Right kidney (tissue), 1 donor: ENCODE measurements at regions not wholly inside any gene's neighbourhood (a gene's known extent, or its start where the extent isn't known, plus 50 kb on each side); places are given as distances from the start of the nearest gene placed in this dataset.
"Not testable (repeated sequence)": the region's sequence is repeated elsewhere in the genome, so short reads cannot be mapped to it uniquely, and the experiment has no call there.

ENCODE experiments used
- DNase-seq: peaks from one replicate; pipeline ENCODE4 v3.0.0-alpha.2; 2016

DNA sequence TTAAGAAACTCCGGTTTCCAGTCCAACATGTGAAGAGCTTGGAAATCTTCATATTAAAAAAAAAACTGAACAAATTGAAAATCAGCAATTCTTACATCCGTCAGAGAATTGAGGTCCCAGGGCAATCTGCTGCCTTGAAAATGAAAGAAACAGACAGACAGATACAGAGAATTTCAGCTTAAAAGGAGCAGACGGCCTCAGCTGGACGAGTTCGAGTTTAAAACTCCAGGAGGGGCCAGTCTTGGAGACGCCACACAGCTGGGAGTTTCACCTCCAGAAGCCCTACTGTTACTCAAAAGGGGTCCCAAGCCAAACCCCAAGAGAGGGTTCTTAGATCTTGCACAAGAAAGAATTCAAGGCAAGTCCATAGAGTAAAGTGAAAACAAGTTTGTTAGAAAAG, 226.5 kb upstream of the ARL4C start:
- DNase-seq = no peak

DNA sequence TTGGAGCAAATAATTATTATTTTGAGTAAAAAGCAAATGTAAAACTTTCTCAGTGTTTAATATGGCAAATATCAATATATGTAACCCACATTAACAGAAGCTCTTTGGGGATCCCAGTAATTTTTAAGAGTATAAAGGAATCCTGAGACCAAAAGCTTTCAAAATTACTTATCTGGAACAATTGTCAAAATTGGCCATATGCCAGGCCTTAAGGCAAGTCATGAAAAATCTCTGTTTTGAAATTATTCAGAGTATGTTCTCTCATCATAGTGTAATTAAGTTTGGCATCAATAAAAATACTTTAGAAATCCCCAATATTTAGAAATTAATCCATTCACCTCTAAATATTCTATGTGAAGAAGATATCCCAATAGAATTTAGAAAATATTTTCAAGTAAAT, 225.3 kb upstream of the ARL4C start:
- DNase-seq = no peak

DNA sequence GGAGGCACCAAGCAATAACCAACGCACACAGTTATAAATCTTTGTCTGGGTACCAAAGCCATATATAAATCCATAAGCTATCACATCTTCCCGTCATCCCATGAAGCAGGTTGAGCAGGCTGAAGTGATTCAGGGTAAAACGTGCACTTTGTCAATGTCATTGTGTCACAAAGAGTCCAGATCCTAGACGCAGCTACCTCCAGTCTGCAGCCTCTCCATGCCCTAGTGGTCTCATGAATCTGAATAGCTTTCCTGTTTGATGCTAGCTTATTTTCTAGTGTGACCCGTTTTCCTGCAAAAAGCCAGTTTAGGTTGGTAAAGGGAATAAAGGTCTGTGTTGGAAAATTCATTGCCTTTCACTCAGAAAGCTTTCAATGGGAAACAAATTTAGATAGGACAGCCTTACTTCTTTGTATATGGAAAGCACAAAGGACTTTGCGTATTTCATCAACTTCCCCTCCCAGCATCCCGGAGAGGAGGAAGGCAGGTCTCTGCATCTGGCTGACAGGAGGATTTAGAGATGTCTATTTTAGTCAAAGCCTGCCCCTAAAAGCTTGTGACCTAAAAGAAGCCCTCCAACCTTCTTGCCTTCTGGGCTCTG, 222.3 kb upstream of the ARL4C start:
- no peak for DNase-seq

DNA sequence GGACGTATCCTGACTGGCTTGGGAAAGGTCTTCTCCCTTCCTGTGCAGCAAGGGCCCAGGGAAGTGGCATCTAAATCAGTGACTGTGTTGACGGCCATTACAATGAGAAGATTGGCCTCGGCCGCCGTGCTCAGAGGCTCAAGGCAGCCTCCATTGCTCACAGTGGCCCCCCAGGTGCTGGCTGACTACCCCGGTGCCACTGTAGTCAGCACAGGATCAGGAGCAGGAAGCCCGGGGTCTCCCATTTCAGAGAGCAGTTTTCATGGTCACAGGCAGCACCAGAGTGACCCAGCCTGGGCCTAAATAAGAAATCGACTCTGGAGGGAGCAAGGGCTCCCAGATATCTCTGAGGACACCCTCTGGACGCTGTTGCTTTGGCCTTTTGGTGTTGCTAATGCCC, 219.4 kb upstream of the ARL4C start:
- DNase-seq = no peak

DNA sequence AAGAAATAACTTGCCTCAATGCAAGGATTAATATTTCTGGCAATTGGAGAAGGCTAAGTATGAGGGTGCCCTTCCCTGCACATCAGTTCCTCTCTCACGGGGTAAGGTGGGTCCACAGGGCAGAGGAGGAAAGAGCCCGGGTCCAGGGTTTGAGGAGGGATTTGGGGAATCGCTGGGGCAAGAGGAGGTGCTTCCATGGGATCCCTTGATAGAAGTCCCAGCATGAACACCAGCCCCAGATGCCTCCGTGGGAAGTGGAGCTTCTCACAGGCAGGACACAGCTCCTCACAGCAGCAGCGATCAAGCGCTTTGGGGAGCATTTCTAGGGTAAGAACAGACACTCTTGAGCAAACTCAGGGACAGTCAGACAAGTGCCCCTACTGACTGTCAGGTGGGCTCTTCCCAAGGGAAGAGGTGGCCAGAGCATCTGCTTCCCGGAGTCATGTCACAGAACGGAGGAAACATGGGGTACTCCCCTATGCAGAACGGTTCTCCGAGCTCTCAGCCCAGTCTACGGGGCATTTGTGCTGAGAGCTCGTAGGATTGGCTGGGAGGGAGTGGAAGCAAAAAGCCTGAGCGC, 218.9 kb upstream of the ARL4C start:
- no peak for DNase-seq

DNA sequence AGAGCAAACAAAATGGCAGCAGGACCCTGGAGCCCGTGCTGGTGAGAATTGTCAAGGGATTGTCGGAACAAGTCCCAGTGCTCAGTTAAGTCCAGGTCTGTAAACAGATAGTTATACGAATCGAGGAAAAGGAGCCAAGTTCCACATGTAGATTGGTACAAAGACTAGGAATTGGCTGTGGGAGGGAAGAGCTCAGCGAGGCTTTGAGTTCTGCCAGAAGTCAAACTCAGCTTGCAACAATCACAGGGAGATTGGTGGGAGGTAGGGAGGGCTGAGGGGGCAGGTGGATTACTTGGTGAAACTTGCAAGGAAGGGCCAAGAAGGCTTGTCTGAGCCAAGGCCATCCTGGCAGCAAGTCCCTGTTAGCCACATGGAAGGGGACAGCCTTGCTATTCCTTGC, 217.8 kb upstream of the ARL4C start:
- no peak for DNase-seq

DNA sequence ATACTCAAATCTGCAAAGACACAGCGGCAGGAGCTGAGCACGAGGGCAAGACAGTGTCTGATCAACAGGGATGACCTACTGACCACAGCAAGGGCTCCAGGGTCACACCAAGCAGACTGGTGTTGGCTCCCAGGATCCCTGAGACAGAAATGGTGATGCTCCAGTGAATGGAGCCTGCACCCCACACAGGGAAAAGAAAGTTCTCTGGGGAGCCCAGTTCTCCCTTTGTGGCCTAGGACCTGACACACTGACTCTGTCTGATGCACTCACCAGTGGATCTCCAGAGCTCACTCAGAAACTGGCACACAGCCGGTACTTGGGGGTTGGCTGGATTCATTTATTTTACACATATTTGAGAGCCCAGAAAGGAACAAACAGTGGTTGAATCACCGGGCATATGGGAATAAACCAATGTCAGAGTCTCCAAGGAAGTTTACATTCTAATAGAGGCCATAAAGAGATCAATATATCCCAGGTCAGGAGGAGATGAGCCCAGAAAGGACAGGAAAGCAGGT, 215.6 kb upstream of the ARL4C start:
- DNase-seq = no peak

DNA sequence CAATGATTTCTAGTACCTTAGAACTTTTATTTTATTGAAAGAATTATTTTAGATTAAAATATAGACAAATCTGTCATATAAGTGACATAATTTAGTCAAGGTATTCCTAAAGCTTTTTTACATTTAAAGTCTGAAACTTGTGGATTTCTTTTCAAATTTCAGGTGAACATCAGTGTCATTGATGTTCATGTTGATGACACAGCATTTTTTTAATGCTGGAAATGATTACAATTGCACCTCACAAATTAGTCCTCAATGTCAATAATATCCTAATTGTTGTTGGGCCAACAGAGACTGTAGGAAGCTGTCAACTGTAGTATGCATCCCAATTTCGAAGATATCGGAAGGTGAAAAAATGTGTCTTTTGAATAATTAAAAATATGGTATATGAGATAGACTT, 214.4 kb upstream of the ARL4C start:
- no peak for DNase-seq

DNA sequence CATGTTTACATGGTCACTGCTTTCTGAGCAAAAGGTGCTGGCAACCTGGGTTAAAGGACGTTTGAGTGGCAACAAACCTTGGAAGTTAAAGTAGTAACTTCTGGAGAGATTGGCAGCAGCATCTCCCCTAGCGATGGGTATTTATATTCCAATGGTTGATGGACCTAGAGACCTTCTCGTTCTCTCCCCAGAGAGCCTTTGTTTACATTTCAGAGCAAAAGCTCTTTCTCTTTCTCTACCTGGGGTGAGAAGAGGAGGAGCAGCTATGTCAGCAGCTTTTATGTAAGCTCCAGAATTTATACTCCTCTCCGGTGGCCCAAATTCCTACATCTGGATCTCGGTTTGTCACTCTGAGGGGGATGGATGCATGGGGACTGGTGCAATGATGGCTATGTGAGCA, 213.7 kb upstream of the ARL4C start:
- DNase-seq = no peak

DNA sequence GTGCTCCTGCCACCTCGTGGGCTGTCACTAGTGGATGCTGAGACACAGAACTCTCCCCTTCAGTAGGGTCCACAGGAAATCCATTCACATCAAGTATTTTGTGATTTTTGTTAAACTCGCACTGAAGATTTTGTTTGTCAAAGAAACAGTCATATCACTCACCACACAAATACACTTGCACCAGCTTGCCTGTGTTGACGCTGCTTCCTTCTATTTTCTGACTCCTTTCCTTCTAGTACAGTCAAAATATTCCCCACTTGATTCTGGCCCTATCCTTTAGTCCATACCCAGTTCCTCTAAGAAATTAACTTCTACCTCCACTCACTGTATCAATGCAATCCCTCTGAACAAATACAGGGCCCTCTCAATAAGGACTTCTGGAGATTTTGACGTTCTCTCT, 213.2 kb upstream of the ARL4C start:
- DNase-seq = no peak

DNA sequence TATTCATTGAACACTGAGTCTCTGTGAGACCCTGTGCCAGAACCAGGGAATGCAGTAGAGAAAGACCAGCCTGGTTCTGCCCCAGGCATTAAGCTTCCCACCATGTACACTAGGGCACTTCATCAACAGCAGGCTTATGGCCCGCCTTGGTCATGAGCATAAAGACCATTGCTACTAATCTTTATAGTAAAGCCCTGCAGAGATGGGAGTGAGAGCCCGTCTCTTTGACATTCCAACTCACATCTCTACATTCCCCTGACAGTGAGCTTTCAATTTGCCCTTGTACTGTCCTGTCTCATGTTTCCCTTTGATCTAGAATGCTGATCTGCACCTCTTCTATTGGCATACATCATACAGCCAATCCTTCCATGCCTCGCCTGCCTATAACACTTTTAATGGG, 211.8 kb upstream of the ARL4C start:
- no peak for DNase-seq

DNA sequence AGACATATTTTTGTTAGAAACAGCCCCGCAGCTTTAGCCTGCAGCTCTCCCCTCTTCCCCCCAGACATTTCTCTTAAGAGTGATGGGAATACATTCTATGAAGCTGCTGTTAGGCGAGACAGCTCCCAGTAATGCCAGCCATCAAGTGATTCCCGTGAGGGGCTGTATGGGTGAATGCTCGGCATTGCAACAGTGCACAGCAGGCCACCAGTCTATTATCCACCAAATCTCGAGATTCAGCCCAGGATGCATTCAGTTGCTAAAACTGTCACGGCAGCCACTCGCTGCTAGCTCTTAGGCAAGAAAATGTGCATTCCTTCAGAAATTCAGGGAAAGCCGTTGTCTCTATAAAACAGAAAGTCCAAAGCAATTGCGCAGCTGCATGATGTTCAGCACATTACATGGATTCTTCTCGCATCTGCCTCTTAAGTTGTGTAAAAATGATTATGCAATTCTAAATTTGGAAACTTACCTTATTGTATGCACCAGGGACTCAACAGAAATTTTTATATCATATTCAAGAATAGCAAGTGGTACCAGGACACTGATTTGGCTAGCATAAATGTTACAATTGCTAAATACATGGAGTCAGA, 211.3 kb upstream of the ARL4C start:
- no peak for DNase-seq

DNA sequence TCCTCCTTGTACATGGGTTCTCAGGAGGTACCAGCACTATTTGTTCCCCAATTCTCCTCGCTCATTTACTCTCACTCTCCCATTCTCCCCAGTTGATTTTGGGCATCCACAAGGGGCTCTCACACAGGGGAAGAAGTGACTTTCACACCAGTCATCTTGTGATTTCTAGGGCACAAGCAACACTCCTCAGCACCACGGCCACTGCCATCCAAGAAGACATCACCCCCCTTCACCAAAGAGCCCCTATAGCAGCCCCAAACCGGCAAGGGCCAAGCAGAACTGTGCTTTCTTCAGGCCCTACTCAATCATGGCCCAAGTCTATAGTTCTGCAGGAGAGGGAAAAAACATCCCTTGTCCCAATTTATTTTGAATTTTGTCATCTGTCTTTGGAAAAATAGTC, 209.2 kb upstream of the ARL4C start:
- DNase-seq = no peak

DNA sequence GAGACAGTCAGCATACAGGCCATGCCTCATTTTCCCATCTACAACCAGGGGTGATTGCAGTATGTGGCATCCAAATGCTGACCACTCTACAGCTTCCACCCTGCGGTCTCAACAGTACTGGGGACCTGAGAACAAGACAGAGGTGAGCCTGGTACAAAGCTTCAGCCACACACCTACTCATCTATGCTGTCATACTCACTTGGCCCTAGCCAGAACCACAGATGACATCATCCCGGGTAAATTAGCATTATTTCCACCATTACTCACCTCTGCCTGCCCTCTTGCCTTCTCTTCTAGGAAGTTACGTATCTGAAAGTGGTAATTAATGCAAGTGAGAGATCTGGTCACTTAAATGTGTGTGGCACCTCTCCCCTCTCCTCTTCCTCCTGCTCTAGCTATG, 208.2 kb upstream of the ARL4C start:
- no peak for DNase-seq

DNA sequence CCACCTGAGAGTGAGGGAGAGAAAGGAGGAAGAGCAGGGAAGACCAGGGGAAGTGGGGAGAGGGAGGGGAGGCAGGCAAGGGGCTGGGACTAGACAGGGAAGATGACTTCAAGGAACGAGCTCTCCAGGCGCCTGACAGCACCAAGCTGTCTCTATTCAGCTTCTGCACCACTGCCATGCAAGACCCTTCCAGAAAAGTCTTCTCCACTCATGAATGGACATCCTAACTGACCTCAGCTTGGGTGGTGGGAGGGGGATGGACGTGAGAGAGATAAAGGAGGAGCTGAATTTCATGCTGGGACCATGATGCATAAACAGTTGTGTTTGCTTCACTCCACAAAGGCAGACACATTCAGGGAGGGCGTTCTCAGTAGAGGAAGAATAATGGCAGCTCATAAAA, 206.4 kb upstream of the ARL4C start:
- no peak for DNase-seq

DNA sequence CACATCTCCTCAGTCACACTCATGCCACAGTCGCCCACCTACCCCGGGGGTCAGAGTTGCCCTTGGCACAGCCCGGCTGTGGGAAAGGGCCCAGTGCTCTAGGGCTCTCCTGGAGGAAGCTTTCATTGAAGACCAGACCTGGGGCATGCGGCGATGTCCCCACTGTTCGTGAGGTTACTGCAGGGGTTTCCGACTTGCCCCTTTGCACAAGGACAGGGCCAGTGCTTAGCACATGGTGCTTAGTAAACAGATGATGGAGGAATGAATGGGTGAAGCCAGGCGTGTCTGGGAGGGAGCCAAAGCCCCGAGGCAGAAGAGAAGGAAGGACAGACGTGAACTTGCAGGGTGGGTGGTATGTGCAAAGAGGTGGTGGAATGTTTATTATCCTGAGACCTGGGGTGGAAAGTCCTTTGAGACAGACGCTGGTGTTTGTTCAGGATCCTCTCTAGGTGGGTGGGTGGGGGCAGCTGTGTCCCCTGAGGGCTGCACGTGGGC, 205.9 kb upstream of the ARL4C start:
- DNase-seq = no peak

DNA sequence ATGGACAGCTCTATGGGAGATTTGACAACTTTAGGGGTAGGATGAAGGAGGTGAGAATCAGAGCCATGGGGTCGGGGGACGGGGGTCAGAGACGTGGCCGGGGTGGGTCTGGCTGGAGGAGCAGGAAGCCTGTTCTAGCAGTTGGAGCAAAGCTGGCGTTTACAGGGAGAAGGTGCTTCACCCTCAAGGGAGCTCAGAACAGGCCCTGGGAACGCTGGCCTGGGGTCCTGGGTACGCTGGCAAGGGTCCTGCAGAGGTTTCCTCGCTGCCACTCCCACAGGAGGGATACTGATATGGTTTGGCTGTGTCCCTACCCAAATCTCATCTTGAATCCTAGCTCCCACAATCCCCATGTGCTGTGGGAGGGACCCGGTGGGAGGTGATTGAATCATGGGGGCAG, 205.0 kb upstream of the ARL4C start:
- DNase-seq = no peak

DNA sequence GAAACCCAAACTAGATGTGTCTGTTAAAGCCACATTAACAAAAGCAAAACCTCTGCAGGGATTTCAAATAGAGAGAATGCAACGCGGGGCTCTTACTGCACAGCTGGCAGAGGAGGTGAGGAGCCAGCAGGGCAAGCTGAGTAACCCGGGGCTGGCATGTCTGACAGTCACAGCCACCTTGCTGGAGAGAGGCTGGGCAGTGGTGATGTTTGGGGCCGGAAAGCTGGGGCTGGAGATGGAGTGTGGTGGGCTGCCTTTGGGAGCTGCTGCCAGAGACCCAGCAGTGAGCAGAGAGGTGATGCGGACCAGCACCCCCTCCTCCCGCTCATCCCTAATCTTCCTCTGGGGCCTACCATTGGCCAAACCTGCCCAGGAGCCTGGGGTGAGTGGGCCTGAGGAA, 204.5 kb upstream of the ARL4C start:
- DNase-seq = no peak

DNA sequence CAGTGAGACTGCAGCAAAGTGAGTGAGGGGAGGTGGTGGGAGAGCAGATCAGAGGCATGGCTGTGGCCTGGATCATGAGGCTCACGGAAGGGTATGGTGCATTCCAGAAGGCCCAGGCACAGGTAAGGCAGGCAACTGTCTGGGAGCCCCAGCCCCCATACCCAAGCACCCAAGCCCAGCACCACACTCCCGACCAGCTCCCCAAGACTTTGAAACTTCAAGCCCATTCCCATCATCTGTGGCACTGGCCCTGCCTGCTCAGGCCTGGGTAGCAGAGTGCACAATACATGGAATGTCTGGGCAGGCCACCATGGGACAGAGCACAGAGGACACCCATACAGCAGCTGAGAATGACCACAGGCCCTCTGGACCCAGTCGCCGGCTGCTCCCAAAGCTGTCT, 202.6 kb upstream of the ARL4C start:
- DNase-seq = no peak

DNA sequence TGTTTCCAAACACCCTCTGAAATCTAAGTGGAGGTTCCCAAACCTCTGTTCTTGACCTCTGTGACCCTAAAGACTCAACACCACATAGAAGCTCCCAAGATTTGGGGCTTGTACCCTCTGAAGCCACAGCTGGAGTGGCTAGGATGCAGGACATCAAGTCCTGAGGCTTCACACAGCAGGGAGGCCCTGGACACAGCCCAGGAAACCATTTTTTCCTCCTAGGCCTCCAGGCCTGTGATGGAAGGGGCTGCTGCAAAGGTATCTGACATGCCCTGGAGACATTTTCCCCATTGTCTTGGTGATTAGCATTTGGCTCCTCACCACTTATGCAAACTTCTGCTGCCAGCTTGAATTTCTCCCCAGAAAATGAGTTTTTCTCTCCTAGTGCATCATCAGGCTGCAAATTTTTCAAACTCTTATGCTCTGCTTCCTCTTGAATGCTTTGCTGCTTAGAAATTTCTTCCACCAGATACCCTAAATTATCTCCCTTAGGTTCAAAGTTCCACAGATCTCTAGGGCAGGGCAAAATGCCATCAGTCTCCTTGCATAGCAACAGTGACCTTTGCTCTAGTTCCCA, 200.5 kb upstream of the ARL4C start:
- not testable (repeated sequence) for DNase-seq

DNA sequence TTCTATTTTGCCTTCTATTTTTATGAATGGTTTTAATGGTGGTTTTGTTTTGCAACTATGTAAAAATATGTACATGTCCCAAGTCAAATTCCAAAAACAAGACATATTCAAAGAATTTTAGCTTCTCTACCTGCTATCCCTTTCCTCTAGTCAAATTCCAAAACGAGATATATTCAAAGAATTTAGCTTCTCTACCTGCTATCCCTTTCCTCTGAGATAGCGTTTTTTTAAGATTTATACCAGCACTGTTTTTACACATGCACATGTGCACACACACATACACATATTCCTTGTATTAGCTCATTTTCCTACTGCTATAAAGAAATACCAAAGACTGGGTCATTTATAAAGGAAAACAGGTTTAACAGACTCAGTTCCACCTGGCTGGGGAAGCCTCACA, 199.1 kb upstream of the ARL4C start:
- no peak for DNase-seq

DNA sequence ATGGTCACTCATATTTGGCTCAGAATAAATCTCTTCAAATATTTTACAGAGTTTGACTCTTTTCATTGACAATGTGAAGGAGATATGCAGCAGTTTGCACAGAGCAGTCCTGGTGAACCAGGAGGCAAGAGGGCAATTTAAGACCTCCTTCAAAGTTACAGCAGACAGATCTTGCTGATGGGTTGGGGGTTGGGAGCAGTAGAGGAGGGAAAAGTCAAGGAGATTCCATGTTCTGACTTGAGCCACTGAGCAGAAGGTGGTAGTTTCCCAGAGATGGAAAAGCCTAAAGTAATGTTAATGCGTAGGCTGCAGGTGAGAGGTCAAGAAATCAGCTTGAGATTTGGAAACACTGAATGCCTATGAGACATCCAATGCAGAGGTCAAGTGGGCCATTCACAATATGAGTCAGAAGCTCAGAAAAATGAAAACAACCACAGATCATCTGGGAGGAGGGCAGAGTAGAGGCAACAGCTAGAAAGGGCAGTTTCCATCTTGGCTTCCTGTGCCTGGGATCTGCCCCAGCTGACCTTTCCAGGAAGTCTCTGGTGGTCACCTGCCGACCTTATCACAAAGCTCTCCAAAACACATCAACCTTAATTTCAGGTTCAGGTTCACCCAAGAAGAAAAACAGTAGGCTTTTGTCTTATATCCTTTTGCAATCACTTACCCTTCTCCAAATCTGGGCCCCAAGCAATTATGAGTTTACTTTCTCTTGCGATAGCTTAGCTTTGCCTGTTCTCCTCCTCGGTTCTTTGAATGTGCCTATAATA, 197.5 kb upstream of the ARL4C start:
- no peak for DNase-seq

DNA sequence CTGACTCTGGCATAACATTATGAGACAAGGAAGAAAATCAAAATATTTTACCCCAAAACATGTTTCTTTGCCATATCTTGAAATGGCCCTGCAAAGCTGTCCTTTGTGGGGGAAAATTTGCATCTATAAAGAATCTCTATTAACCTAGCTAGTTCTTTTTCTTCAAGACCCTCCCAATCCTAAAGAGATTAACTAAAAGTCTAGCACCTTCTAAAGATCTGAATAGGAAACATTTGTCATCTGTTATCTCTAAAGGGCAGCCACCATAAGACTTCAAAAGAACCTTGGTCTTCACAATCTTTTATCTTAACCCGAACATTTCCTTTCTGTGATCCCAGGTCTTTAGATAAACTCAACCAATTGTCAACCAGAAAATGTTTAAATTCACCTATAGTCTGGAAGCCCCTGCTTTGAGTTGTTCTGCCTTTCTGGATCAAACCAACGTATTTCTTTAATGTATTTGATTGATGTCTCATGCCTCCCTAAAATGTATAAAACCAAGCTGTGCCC, 196.9 kb upstream of the ARL4C start:
- DNase-seq = not testable (repeated sequence)
